Large intestine (tissue), 3 donors: ENCODE measurements at regions not wholly inside any gene's neighbourhood (a gene's known extent, or its start where the extent isn't known, plus 50 kb on each side); places are given as distances from the start of the nearest gene placed in this dataset.

Source experiments
- DNase-seq, 2 donors: peaks; one replicate each; pipeline versions ENCODE4 v3.0.0 to v3.0.0-alpha.2; 2013
- H3K27ac ChIP-seq: one replicate; pipeline ENCODE4 v1.5.1; 2013; ENCODE audit warnings: low read length
- H3K27me3 ChIP-seq: 2 replicates; pipeline ENCODE4 v1.6.1; 2013; ENCODE audit warnings: low read length; ENCODE audit not compliant: control insufficient read depth, insufficient read depth
- H3K36me3 ChIP-seq: 2 replicates; pipeline ENCODE4 v1.6.1; 2013; ENCODE audit warnings: low read length; ENCODE audit not compliant: control insufficient read depth, insufficient read depth
- H3K4me1 ChIP-seq: one replicate; pipeline ENCODE4 v1.6.1; 2013; ENCODE audit warnings: low read length; ENCODE audit not compliant: control insufficient read depth, insufficient read depth
- H3K4me3 ChIP-seq: one replicate; pipeline ENCODE4 v1.5.1; 2013; ENCODE audit warnings: low read length
- H3K9me3 ChIP-seq: one replicate; pipeline ENCODE4 v1.6.1; 2013; ENCODE audit warnings: mild to moderate bottlenecking, low read depth, low read length, moderate library complexity; ENCODE audit not compliant: control insufficient read depth
- WGBS: methylation state at CpG from one replicate; pipeline ENCODE4 v1.1.5; 2013; ENCODE audit warnings: low lambda C conversion rate; ENCODE audit not compliant: insufficient coverage; 5-methylcytosine and 5-hydroxymethylcytosine counted together

- Histone ChIP-seq H3K27me3 (peaks cover 13% of the 10 kb centered on the region), H3K36me3 (no peaks in the 10 kb centered on the region), H3K27ac (no peak overlapping the region), H3K4me1 (no peaks in the 10 kb centered on the region), H3K4me3 (no peak overlapping the region), H3K9me3 (no peaks in the 10 kb centered on the region)
- no CpG with 5 or more reads among the region's 3 CpGs for WGBS
- no peak for DNase-seq
Observed at GRCh38 chr1:38530957-38531356, 328.6 kb downstream of the RRAGC start.

DNA sequence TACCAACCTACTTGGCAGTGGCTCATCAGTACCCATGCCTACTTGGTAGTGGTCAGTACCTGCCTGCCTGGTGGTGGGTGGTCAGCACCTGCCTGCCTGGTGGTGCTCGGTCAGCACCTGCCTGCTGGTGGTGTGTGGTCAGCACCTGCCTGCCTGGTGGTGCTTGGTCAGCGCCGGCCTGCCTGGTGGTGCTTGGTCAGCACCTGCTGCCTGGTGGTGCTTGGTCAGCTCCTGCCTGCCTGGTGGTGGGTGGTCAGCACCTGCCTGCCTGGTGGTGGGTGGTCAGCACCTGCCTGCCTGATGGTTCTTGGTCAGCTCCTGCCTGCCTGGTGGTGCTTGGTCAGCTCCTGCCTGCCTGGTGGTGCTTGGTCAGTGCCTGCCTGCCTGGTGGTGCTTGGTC, 329.6 kb downstream of the RRAGC start:
- Histone ChIP-seq H3K4me1 (no peaks in the 10 kb centered on the region), H3K27me3 (peaks cover 10% of the 10 kb centered on the region), H3K9me3 (no peaks in the 10 kb centered on the region), H3K36me3 (no peaks in the 10 kb centered on the region), H3K27ac (no peak overlapping the region), H3K4me3 (no peak overlapping the region)
- DNase-seq: no peak
- WGBS: no CpG with 5 or more reads among the region's 3 CpGs

- no CpG with 5 or more reads among the region's 7 CpGs for WGBS
- H3K36me3 ChIP-seq: no peaks in the 10 kb centered on the region
- H3K4me1 ChIP-seq: no peaks in the 10 kb centered on the region
- H3K4me3 ChIP-seq: no peak overlapping the region
- H3K9me3 ChIP-seq: no peaks in the 10 kb centered on the region
- H3K27ac ChIP-seq: no peak overlapping the region
- H3K27me3 ChIP-seq: peaks cover 10% of the 10 kb centered on the region
- no peak for DNase-seq
Observed at GRCh38 chr1:38529391-38529790, 330.2 kb downstream of the RRAGC start.

GRCh38 chr1:38528623-38529022, 330.9 kb downstream of the RRAGC start:
- Histone ChIP-seq H3K9me3 (no peaks in the 10 kb centered on the region), H3K27ac (no peak overlapping the region), H3K4me3 (no peak overlapping the region), H3K36me3 (no peaks in the 10 kb centered on the region), H3K4me1 (no peaks in the 10 kb centered on the region), H3K27me3 (peaks cover 10% of the 10 kb centered on the region)
- no peak for DNase-seq
- WGBS: 67% methylated on average over 1 of the region's 3 CpGs

DNA sequence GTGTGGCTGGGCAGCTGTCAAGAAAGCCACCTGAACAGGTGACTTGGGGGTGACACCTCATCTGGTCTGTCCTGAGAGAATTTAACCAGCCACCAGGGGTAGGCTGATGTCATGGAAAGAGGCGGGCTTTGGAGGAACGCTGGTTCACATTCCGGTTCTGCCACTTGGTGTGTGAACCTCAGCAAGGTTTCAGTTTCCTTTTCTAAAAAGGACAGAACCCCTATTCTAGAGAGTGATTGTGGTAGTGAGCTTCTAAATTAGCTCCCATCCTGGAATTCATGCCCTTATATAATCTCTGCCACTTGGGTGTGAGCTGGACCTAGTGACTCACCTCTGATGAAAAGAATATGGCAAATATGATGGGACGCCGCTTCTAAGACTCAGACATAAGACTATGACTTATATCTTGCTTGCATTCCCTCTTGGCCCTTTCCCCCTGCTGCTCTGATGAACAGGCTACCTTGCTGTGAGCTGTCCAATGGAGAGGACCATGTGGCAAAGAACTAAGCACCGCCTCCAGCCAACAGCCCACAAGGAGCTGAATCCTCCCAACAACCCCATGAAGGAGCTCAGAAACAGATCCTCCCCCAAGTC, 332.1 kb downstream of the RRAGC start:
- DNase-seq: peak; percentile 18 to 25

DNA sequence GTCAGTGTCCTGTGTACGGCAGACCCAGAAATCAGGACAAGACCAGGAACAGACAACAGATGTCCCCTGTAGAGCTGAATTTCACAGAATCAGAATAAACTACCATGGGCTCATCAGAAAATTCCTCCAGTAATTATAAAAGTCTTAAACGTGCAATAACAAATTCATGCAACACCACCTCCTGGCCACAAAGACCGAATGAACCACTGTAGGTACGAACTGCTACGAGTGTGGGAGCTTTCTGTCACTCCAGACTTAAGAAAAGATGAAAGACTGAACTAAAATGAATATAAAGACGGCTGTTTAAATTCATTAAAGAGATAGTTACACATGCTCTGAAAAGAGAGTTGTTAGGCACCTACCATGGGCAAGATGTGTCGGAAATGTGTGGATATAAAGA, 333.5 kb downstream of the RRAGC start:
- no peaks in the 10 kb centered on the region for H3K4me1 ChIP-seq
- DNase-seq: no peak
- no peak overlapping the region for H3K4me3 ChIP-seq
- no peaks in the 10 kb centered on the region for H3K36me3 ChIP-seq
- H3K27ac ChIP-seq: no peak overlapping the region
- H3K9me3 ChIP-seq: no peaks in the 10 kb centered on the region
- H3K27me3 ChIP-seq: peaks cover 14% of the 10 kb centered on the region
- WGBS: 54% methylated on average over 3 of the region's 7 CpGs

More for the DNA sequence above, 332.1 kb downstream of the RRAGC start:
- Histone ChIP-seq H3K9me3 (no peaks in the 10 kb centered on the region), H3K4me1 (no peaks in the 10 kb centered on the region), H3K36me3 (no peaks in the 10 kb centered on the region), H3K27me3 (peaks cover 10% of the 10 kb centered on the region), H3K4me3 (no peak overlapping the region), H3K27ac (no peak overlapping the region)
- no CpG with 5 or more reads among the region's 6 CpGs for WGBS

DNA sequence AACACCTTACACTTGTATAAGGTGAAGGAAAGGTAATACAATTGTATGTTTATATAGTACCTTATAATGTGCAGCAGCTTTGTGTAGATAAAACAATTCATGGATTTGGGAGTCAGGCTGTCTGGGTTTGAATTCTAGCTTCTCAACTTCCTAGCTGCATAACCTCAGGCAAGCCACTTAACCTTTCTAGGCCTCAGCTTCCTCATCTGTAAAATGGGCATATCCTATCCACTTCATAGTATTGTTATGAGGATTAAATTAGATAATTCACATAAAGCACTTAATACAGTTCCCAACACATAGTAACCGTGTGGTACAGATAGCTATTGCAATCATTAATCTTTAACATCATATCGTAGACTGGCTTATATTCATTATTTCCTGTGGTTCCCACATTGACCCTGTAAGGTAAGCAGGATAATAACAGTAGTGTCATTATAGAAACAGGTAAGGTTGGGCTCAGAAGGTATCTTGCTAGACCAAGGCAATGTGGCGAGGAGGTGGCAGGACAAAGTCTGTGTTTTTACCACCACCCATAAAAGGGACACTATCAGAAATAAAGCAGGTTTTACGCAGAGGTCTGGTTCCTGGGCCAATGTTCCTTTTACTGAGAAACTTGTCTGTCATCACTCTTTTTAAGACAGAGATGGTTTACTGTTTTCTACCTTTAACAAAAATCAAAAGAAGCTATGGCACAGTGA, 334.1 kb downstream of the RRAGC start:
- Histone ChIP-seq H3K27ac (no peak overlapping the region), H3K27me3 (peaks cover 14% of the 10 kb centered on the region), H3K9me3 (no peaks in the 10 kb centered on the region), H3K4me3 (no peak overlapping the region), H3K36me3 (no peaks in the 10 kb centered on the region), H3K4me1 (no peaks in the 10 kb centered on the region)
- peak; percentile 24 to 62 for DNase-seq
- WGBS: 18% methylated on average over 3 of the region's 4 CpGs

GRCh38 chr1:38524025-38524641, 335.4 kb downstream of the RRAGC start:
- Histone ChIP-seq H3K36me3 (no peaks in the 10 kb centered on the region), H3K27me3 (peaks cover 14% of the 10 kb centered on the region), H3K9me3 (no peaks in the 10 kb centered on the region), H3K4me3 (no peak overlapping the region), H3K4me1 (no peaks in the 10 kb centered on the region), H3K27ac (no peak overlapping the region)
- no peak for DNase-seq
- WGBS: 96% methylated on average over 5 of the region's 8 CpGs

GRCh38 chr1:38523568-38523939, 336.0 kb downstream of the RRAGC start:
- no peak overlapping the region for H3K4me3 ChIP-seq
- no peak for DNase-seq
- WGBS: 90% methylated on average over 6 of the region's 7 CpGs
- no peak overlapping the region for H3K27ac ChIP-seq
- H3K9me3 ChIP-seq: no peaks in the 10 kb centered on the region
- H3K36me3 ChIP-seq: no peaks in the 10 kb centered on the region
- H3K4me1 ChIP-seq: no peaks in the 10 kb centered on the region
- H3K27me3 ChIP-seq: peaks cover 12% of the 10 kb centered on the region

GRCh38 chr1:38522915-38523567, 336.5 kb downstream of the RRAGC start:
- no peaks in the 10 kb centered on the region for H3K9me3 ChIP-seq
- H3K27ac ChIP-seq: no peak overlapping the region
- no peaks in the 10 kb centered on the region for H3K4me1 ChIP-seq
- H3K36me3 ChIP-seq: no peaks in the 10 kb centered on the region
- no peak for DNase-seq
- WGBS: 80% methylated on average over 6 of the region's 10 CpGs
- no peak overlapping the region for H3K4me3 ChIP-seq
- peaks cover 11% of the 10 kb centered on the region for H3K27me3 ChIP-seq
